HG03342 (cell line): ENCODE measurements at regions not wholly inside any gene's neighbourhood (a gene's known extent, or its start where the extent isn't known, plus 50 kb on each side); places are given as distances from the start of the nearest gene placed in this dataset.

Source experiments
- ATAC-seq: cut with Tn5 transposase; IDR thresholded peaks from one replicate; pipeline ENCODE4 v1.9.1; 2021; ENCODE audit warnings: mild to moderate bottlenecking, moderate library complexity; ENCODE audit not compliant: unreplicated experiment

- ATAC-seq: no peak
Observed at GRCh38 chr2:12300019-12300602, 416.6 kb upstream of the TRIB2 start.

GRCh38 chr2:12300927-12301326 is 415.8 kb upstream of the TRIB2 start:
- ATAC-seq: no peak

GRCh38 chr2:12302140-12302539 is 414.6 kb upstream of the TRIB2 start:
- ATAC-seq: no peak

GRCh38 chr2:12302691-12303090 is 414.0 kb upstream of the TRIB2 start:
- ATAC-seq: no peak

- ATAC-seq: no peak
Observed at GRCh38 chr2:12303181-12304030, 413.3 kb upstream of the TRIB2 start.

- ATAC-seq: no peak
Observed at GRCh38 chr2:12304564-12305171, 412.1 kb upstream of the TRIB2 start.

- no peak for ATAC-seq
Observed at GRCh38 chr2:12305931-12306330, 410.8 kb upstream of the TRIB2 start.

- ATAC-seq: no peak
Observed at GRCh38 chr2:12310399-12310798, 406.3 kb upstream of the TRIB2 start.

- no peak for ATAC-seq
Observed at GRCh38 chr2:12313445-12314126, 403.1 kb upstream of the TRIB2 start.

GRCh38 chr2:12314127-12314760 is 402.5 kb upstream of the TRIB2 start:
- ATAC-seq: no peak

- no peak for ATAC-seq
Observed at GRCh38 chr2:12315224-12315623, 401.5 kb upstream of the TRIB2 start.

- ATAC-seq: no peak
Observed at GRCh38 chr2:12316476-12316875, 400.3 kb upstream of the TRIB2 start.

- no peak for ATAC-seq
Observed at GRCh38 chr2:12317286-12317685, 399.4 kb upstream of the TRIB2 start.

GRCh38 chr2:12317814-12318426 is 398.8 kb upstream of the TRIB2 start:
- ATAC-seq: no peak

GRCh38 chr2:12318427-12319057 is 398.2 kb upstream of the TRIB2 start:
- ATAC-seq: no peak

- no peak for ATAC-seq
Observed at GRCh38 chr2:12320027-12320734, 396.6 kb upstream of the TRIB2 start.

GRCh38 chr2:12320991-12321641 is 395.6 kb upstream of the TRIB2 start:
- no peak for ATAC-seq

GRCh38 chr2:12321886-12322285 is 394.9 kb upstream of the TRIB2 start:
- no peak for ATAC-seq

GRCh38 chr2:12325806-12326205 is 390.9 kb upstream of the TRIB2 start:
- no peak for ATAC-seq
